AG04450 (cell line): ENCODE measurements at regions not wholly inside any gene's neighbourhood (a gene's known extent, or its start where the extent isn't known, plus 50 kb on each side); places are given as distances from the start of the nearest gene placed in this dataset.

Experiments used
- CTCF ChIA-PET: fragments of 300-600, 350-600 bp; formaldehyde crosslinking; extraction: SDS; loops from one replicate; lab custom pipeline; 2022; ENCODE audit warnings: antibody characterized with exemption, inconsistent platforms; lab: Charles Lee
- POLR2A ChIA-PET: fragments of 350-600 bp; formaldehyde crosslinking; extraction: SDS; loops from one replicate; lab custom pipeline; 2021; ENCODE audit warnings: antibody characterized with exemption, inconsistent platforms; lab: Yijun Ruan, JAX
- DNase-seq: peaks from one replicate; pipeline ENCODE4 v3.0.0-alpha.2; 2011; ENCODE audit warnings: low read depth, low spot score
- H3K27ac ChIP-seq: one replicate; pipeline ENCODE4 v1.5.1; 2012; ENCODE audit warnings: low read depth, low read length, control low read depth
- H3K27me3 ChIP-seq: one replicate; pipeline ENCODE4 v1.6.0; 2012; ENCODE audit warnings: low read length; ENCODE audit not compliant: control insufficient read depth, insufficient read depth
- H3K4me3 ChIP-seq: 2 replicates; pipeline ENCODE4 v1.5.1; 2011; ENCODE audit warnings: mild to moderate bottlenecking, low read depth, low read length, control low read depth
- H3K9me3 ChIP-seq: 2 replicates; pipeline ENCODE4 v1.5.1; 2012; ENCODE audit warnings: low read length; ENCODE audit not compliant: control insufficient read depth, insufficient read depth
- TF ChIP-seq, protein P1 (sequence below): IDR thresholded peaks from 2 replicates; pipeline ENCODE4 v1.5.1; 2011; ENCODE audit warnings: low read depth, low read length, control low read depth, inconsistent platforms

DNA sequence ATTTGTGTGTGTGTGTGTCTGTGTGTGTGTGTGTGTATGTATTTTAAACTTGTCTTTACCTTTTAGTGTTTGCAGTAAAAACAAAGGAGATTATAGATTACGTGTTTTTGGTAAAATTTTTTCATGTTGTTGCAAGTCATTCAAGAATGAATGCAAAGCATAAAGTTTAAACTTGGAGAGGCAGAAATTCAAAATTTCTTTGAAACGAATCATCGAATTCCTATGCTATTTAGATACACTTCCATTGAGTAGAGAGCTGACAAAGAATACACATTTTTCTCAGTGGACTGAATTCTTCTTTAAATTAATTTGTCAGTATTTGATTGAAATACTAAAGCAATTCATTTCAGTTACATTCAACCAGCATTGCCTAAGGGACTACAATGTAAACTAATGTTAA is 66.0 kb upstream of the HDAC9 start:
- H3K4me3 ChIP-seq = no peak overlapping the region
- ChIA-PET POLR2A (interaction anchor here (1.1 kb wide), 1 partner anchor 93 kb away, joined by 3 read pairs; no protein-coding TSS in a partner anchor), CTCF (interaction anchor here (0.5 kb wide), 1 partner anchor 429 kb away, joined by 3 read pairs; no protein-coding TSS in a partner anchor)
- TF ChIP-seq, protein P1, sequence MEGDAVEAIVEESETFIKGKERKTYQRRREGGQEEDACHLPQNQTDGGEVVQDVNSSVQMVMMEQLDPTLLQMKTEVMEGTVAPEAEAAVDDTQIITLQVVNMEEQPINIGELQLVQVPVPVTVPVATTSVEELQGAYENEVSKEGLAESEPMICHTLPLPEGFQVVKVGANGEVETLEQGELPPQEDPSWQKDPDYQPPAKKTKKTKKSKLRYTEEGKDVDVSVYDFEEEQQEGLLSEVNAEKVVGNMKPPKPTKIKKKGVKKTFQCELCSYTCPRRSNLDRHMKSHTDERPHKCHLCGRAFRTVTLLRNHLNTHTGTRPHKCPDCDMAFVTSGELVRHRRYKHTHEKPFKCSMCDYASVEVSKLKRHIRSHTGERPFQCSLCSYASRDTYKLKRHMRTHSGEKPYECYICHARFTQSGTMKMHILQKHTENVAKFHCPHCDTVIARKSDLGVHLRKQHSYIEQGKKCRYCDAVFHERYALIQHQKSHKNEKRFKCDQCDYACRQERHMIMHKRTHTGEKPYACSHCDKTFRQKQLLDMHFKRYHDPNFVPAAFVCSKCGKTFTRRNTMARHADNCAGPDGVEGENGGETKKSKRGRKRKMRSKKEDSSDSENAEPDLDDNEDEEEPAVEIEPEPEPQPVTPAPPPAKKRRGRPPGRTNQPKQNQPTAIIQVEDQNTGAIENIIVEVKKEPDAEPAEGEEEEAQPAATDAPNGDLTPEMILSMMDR = no peak
- no peaks in the 10 kb centered on the region; the same call in 1 of the 2 replicates for H3K9me3 ChIP-seq
- no peaks in the 10 kb centered on the region for H3K27me3 ChIP-seq
- DNase-seq = no peak
- no peak overlapping the region for H3K27ac ChIP-seq

DNA sequence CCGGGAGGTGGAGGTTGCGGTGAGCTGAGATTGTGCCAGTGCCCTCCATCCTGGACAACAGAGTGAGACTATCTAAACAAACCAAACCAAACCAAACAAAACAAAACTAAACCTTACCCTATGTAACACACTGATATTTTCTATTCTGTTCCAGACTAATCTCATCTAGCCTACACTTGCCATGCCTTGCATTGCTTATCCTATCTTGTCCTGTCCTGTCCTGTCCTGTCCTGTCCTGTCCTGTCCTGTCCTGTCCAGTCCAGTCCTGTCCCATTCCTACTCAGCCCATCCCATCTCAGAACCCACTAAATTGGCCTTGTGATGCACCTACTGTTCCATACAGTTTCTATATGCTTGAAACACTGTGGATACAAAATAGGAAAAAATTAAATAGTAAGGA is 64.7 kb upstream of the HDAC9 start:
- CTCF ChIA-PET = no interaction called here

DNA sequence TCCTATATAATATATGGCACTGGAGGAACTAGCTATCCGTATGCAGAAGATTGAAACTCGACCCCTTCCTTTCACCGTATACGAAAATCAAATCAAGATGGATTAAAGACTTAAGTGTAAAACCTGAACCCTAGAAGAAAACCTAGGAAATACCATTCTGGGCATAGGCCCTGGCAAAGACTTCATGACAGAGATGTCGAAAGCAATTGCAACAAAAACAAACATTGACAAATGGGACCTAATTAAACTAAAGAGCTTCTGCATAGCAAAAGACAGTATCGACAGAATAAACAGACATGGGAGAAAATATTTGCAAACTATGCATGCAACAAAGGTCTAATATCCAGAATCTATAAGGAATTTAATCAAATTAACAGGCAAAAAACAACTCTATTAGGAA is 61.4 kb upstream of the HDAC9 start:
- no peak overlapping the region for H3K27ac ChIP-seq
- H3K4me3 ChIP-seq = no peak overlapping the region
- no peak for DNase-seq
- CTCF ChIA-PET = no interaction called here
- H3K27me3 ChIP-seq = no peaks in the 10 kb centered on the region
- POLR2A ChIA-PET = no interaction called here
- TF ChIP-seq, protein P1 = no peak
- no peaks in the 10 kb centered on the region; the same call in 1 of the 2 replicates for H3K9me3 ChIP-seq

More for the DNA sequence above, 64.7 kb upstream of the HDAC9 start:
- DNase-seq = no peak
- Histone ChIP-seq H3K27ac (no peak overlapping the region), H3K27me3 (no peaks in the 10 kb centered on the region), H3K9me3 (no peaks in the 10 kb centered on the region; the same call in 1 of the 2 replicates), H3K4me3 (no peak overlapping the region)
- POLR2A ChIA-PET = no interaction called here
- TF ChIP-seq, protein P1 = no peak

DNA sequence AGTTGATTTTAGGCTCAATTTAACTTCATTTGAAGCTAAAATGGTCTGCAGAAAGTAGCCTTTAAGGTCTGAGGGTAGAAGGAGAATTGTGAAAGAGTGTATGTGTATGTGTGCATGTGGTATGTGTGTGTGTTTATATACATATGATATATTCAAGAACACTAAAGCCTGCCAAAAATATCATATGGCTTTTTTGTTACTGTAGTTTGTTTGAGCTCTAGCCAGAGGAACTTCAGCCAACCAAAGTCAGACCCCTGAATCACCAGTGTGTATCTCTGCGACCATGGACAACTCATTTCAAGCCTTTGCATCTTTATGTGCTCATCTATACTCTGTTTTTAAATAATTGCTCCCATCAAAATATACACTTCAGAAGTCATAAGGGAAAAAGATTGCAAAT is 58.4 kb upstream of the HDAC9 start:
- Histone ChIP-seq H3K27ac (no peak overlapping the region), H3K27me3 (no peaks in the 10 kb centered on the region), H3K9me3 (no peaks in the 10 kb centered on the region; the same call in 1 of the 2 replicates), H3K4me3 (no peak overlapping the region)
- ChIA-PET POLR2A (no interaction called here), CTCF (no interaction called here)
- DNase-seq = peak; percentile 41
- TF ChIP-seq, protein P1 = no peak

DNA sequence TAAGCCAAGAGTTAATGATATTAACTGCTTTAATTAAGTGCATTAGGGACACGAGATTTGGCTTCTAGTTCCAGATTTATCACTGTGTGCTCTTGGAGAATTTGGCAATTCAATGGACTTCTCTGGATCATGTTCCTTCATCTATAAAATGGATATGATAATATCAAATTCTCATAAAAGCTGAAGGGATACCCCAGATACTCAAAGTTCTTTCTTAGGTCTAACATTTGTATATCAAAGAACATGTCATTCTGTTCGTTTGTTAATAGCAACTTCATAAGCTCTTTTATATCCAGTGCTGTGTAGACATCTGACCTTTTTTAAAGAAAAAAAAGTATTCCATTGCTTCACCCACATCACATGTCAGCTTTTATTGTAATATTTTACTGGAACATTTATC is 54.6 kb upstream of the HDAC9 start:
- Histone ChIP-seq H3K27ac (no peak overlapping the region), H3K27me3 (no peaks in the 10 kb centered on the region), H3K4me3 (no peak overlapping the region), H3K9me3 (no peaks in the 10 kb centered on the region)
- DNase-seq = no peak
- ChIA-PET POLR2A (no interaction called here), CTCF (interaction anchor here (0.6 to 1.2 kb wide), 2 partner anchors 18 to 130 kb away, joined by 3 to 6 read pairs; no protein-coding TSS in a partner anchor)
- TF ChIP-seq, protein P1 = no peak
